A549 (cell line): ENCODE measurements at regions not wholly inside any gene's neighbourhood (a gene's known extent, or its start where the extent isn't known, plus 50 kb on each side); places are given as distances from the start of the nearest gene placed in this dataset.

ENCODE experiments used
- ATAC-seq, 2 experiments: fragments of 200-7000 bp in 1 of 2; fragments of >200 bp in 1 of 2; cut with Nextera tagmentation in 1 of 2; cut with Tn5 transposase in 1 of 2; 3 replicates each; pipeline versions ENCODE4 v1.8.0 to v1.9.1; 2018 to 2020; ENCODE audit warnings: mild to moderate bottlenecking in 1 of 2, moderate library complexity in 1 of 2
- CTCF ChIA-PET: fragments of 300-600 bp; sonication (Branson Sonifier 250); formaldehyde crosslinking; extraction: SDS; loops from one replicate; lab custom pipeline; 2021; ENCODE audit warnings: antibody characterized with exemption, inconsistent platforms; lab: Yijun Ruan, JAX
- POLR2A ChIA-PET: fragments of 350-600 bp; formaldehyde crosslinking; extraction: SDS; loops from one replicate; lab custom pipeline; 2021; ENCODE audit warnings: antibody characterized with exemption, inconsistent platforms; lab: Yijun Ruan, JAX
- DNase-seq, 2 experiments: peaks; one replicate each; pipeline versions ENCODE4 v3.0.0 to v3.0.0-alpha.2; 2011 to 2016; ENCODE audit warnings: low read depth in 1 of 2, low spot score in 1 of 2
- FAIRE-seq: peaks from 2 replicates; lab custom pipeline; 2011; peaks lifted over from hg19 to GRCh38; lab: Jason Lieb, UNC
- H3K27ac ChIP-seq, 2 experiments: fragments of >200 bp; sonication (Bioruptor Twin); formaldehyde crosslinking; 3 replicates each; pipeline ENCODE4 v1.5.1; 2016 to 2017
- H3K4me1 ChIP-seq: fragments of >200 bp; sonication (Bioruptor Twin); formaldehyde crosslinking; 3 replicates; pipeline ENCODE4 v1.6.1; 2016
- H3K4me2 ChIP-seq: fragments of >200 bp; sonication (Bioruptor Twin); formaldehyde crosslinking; 3 replicates; pipeline ENCODE4 v1.6.1; 2016
- H3K4me3 ChIP-seq: fragments of >200 bp; sonication (Bioruptor Twin); formaldehyde crosslinking; 3 replicates; pipeline ENCODE4 v1.5.1; 2016
- H3K9me3 ChIP-seq: fragments of >200 bp; sonication (Bioruptor Twin); formaldehyde crosslinking; 3 replicates; pipeline ENCODE4 v1.6.1; 2016
- BHLHE40 ChIP-seq: IDR thresholded peaks from 2 replicates; pipeline ENCODE4 v1.6.1; 2012; ENCODE audit warnings: low read depth, low read length, inconsistent platforms
- CHD4 ChIP-seq: fragments of 200-600 bp; sonication (generic); IDR thresholded peaks from 2 replicates; pipeline ENCODE4 v1.6.1; 2016; ENCODE audit warnings: antibody characterized with exemption, mild to moderate bottlenecking, borderline replicate concordance
- EHF ChIP-seq: fragments of 250-450 bp; sonication (Bioruptor Pico); IDR thresholded peaks from 2 replicates; pipeline ENCODE4 v1.5.0; 2020; ENCODE audit warnings: mild to moderate bottlenecking
- EHMT2 ChIP-seq: fragments of 200-600 bp; sonication (generic); IDR thresholded peaks from 2 replicates; pipeline ENCODE4 v1.6.1; 2016; ENCODE audit warnings: antibody characterized with exemption, low read depth, mild to moderate bottlenecking, moderate library complexity
- ESRRA ChIP-seq: fragments of 150-350 bp; IDR thresholded peaks from 2 replicates; pipeline ENCODE4 v1.6.1; 2014; ENCODE audit warnings: mild to moderate bottlenecking, low read length, borderline replicate concordance
- FOSB ChIP-seq: fragments of 250-450 bp; sonication (Bioruptor Pico); IDR thresholded peaks from 2 replicates; pipeline ENCODE4 v1.5.0; 2020; ENCODE audit warnings: mild to moderate bottlenecking, moderate library complexity
- FOSL2 ChIP-seq, 2 experiments: fragments of 450-650 bp in 1 of 2; fragments of >200 bp in 1 of 2; sonication (Bioruptor Twin) in 1 of 2; formaldehyde crosslinking; IDR thresholded peaks; 2 replicates each; pipeline versions ENCODE4 v1.5.0 to v1.6.1; 2016 to 2020; ENCODE audit warnings: mild to moderate bottlenecking in 1 of 2, moderate library complexity in 1 of 2
- HOXA7 ChIP-seq: fragments of 250-450 bp; sonication (Bioruptor Pico); IDR thresholded peaks from 2 replicates; pipeline ENCODE4 v1.5.0; 2020; ENCODE audit warnings: mild to moderate bottlenecking, moderate library complexity
- HOXB13 ChIP-seq: fragments of 250-450 bp; sonication (Bioruptor Pico); IDR thresholded peaks from 2 replicates; pipeline ENCODE4 v1.5.0; 2020; ENCODE audit warnings: low read depth, mild to moderate bottlenecking, moderate library complexity
- HOXB5 ChIP-seq: fragments of 250-450 bp; sonication (Bioruptor Pico); IDR thresholded peaks from 2 replicates; pipeline ENCODE4 v1.5.0; 2020; ENCODE audit warnings: mild to moderate bottlenecking, moderate library complexity
- JUN ChIP-seq, 2 experiments: fragments of >200 bp; sonication (Bioruptor Twin); formaldehyde crosslinking; IDR thresholded peaks; 2 replicates in 1 of 2; 3 replicates in 1 of 2; pipeline ENCODE4 v1.6.1; 2016 to 2017
- JUNB ChIP-seq: fragments of >200 bp; sonication (Bioruptor Twin); formaldehyde crosslinking; IDR thresholded peaks from 2 replicates; pipeline ENCODE4 v1.6.1; 2016
- KDM5A ChIP-seq: fragments of 200-600 bp; sonication (generic); IDR thresholded peaks from 2 replicates; pipeline ENCODE4 v1.6.1; 2016; ENCODE audit warnings: antibody characterized with exemption, mild to moderate bottlenecking
- MAZ ChIP-seq: fragments of 150-350 bp; IDR thresholded peaks from 2 replicates; pipeline ENCODE4 v1.6.1; 2014; ENCODE audit warnings: antibody characterized with exemption, low read depth, low read length, borderline replicate concordance
- MYC ChIP-seq: IDR thresholded peaks from 2 replicates; pipeline ENCODE4 v1.6.1; 2012; ENCODE audit warnings: mild to moderate bottlenecking, inconsistent platforms, low read length, improper control_type of control experiment, borderline replicate concordance
- NFE2L2 ChIP-seq: fragments of 150-350 bp; conservative IDR thresholded peaks from 2 replicates; pipeline ENCODE4 v1.6.1; 2014; ENCODE audit warnings: low read length
- NPAS2 ChIP-seq: fragments of 250-450 bp; sonication (Bioruptor Pico); IDR thresholded peaks from 2 replicates; pipeline ENCODE4 v1.8.0; 2022; ENCODE audit warnings: mild to moderate bottlenecking, moderate library complexity, borderline replicate concordance
- NR3C1 ChIP-seq: fragments of >200 bp; sonication (Bioruptor Twin); formaldehyde crosslinking; IDR thresholded peaks from 3 replicates; pipeline ENCODE4 v1.6.1; 2017
- PHF8 ChIP-seq: fragments of 200-600 bp; sonication (generic); IDR thresholded peaks from 2 replicates; pipeline ENCODE4 v1.6.1; 2016; ENCODE audit warnings: low read depth, mild to moderate bottlenecking, antibody characterized with exemption, moderate library complexity, borderline replicate concordance
- POLR2AphosphoS2 ChIP-seq: conservative IDR thresholded peaks from 2 replicates; pipeline ENCODE4 v1.6.1; 2012; ENCODE audit warnings: low read length, improper control_type of control experiment, inconsistent platforms
- RAD21 ChIP-seq, 2 experiments: fragments of >200 bp in 1 of 2; sonication (Bioruptor Twin) in 1 of 2; formaldehyde crosslinking in 1 of 2; IDR thresholded peaks in 1 of 2; conservative IDR thresholded peaks in 1 of 2; 2 replicates in 1 of 2; 3 replicates in 1 of 2; pipeline ENCODE4 v1.6.1; 2012 to 2018; ENCODE audit warnings: inconsistent platforms in 1 of 2
- RARB ChIP-seq: fragments of 250-450 bp; sonication (Bioruptor Pico); IDR thresholded peaks from 2 replicates; pipeline ENCODE4 v1.8.0; 2021; ENCODE audit warnings: mild to moderate bottlenecking, moderate library complexity
- RFX5 ChIP-seq: fragments of 450-650 bp; IDR thresholded peaks from 2 replicates; pipeline ENCODE4 v1.7.1; 2014; ENCODE audit warnings: antibody characterized with exemption, mild to moderate bottlenecking, moderate library complexity
- TFCP2L1 ChIP-seq: fragments of 250-450 bp; sonication (Bioruptor Pico); IDR thresholded peaks from 2 replicates; pipeline ENCODE4 v1.5.0; 2021; ENCODE audit warnings: mild to moderate bottlenecking
- TP53 ChIP-seq: fragments of 250-450 bp; sonication (Bioruptor Pico); IDR thresholded peaks from 2 replicates; pipeline ENCODE4 v1.5.0; 2021; ENCODE audit warnings: mild to moderate bottlenecking, moderate library complexity
- ZNF302 ChIP-seq: fragments of 250-450 bp; sonication (Bioruptor Pico); IDR thresholded peaks from 2 replicates; pipeline ENCODE4 v1.9.0; 2021; ENCODE audit warnings: inconsistent platforms, mild to moderate bottlenecking, moderate library complexity
- ZSCAN20 ChIP-seq: fragments of 250-450 bp; sonication (Bioruptor Pico); IDR thresholded peaks from 2 replicates; pipeline ENCODE4 v1.8.0; 2022; ENCODE audit warnings: mild to moderate bottlenecking, moderate library complexity
- WGBS: methylation state at CpG from one replicate; pipeline ENCODE4 v1.1.6; 2017; ENCODE audit errors: missing lambda C conversion rate; 5-methylcytosine and 5-hydroxymethylcytosine counted together
- TF ChIP-seq, protein P1 (sequence below): fragments of 150-350 bp; IDR thresholded peaks from 2 replicates; pipeline ENCODE4 v1.6.1; 2014; ENCODE audit warnings: low read depth, mild to moderate bottlenecking, low read length
- TF ChIP-seq, protein P2 (sequence below): IDR thresholded peaks from 2 replicates; pipeline ENCODE4 v1.6.1; 2012
- TF ChIP-seq, protein P3 (sequence below): fragments of >200 bp; sonication (Bioruptor Twin); formaldehyde crosslinking; IDR thresholded peaks from 3 replicates; pipeline ENCODE4 v1.6.1; 2016
- TF ChIP-seq, protein P4 (sequence below): fragments of 200-600 bp; sonication (generic); IDR thresholded peaks from 2 replicates; pipeline ENCODE4 v1.6.1; 2016; ENCODE audit warnings: antibody characterized with exemption, mild to moderate bottlenecking, moderate library complexity

DNA sequence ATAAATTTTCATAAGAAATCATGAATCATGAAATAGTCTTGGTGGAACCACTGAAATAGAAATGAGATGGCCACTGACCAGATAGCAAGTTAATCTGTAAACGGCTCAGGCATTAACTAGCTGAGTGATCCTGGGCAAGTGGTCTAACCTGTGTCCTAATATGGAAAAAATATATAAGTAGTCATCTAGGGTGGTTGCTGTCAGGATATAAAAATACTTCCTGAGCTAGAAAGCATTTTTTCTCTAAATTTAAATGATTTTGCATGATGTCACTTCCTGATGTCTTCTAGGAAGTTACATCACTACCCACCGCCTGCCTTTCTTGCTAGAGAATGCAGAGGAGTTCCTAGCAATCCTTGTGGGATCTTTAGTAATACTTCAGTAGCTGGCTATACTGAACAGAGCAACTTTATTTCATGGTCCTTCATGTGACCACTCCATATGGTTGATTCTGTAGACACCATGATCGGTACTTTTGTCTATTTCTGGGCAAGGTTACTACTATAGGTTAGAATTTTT, 228.1 kb upstream of the CEP162 start:
- no peaks in the 10 kb centered on the region for H3K9me3 ChIP-seq

DNA sequence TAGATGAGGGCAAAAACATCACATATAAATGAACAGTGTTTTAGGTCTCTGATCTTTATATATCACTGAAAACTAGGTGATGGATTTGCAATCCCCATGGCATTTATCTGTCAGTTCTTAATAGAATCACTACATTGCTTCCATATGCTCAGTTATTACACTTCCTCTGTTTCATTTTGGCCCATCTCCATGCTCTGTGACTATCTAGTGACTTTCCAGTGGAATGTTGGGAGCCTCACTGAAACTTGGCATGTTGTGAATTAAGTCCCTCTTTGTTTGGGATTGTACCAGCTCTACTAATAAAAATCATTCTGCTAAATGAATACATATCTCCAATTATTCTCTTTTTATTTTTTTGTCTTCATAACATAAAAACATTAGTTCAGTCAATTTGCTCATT, 226.1 kb upstream of the CEP162 start:
- ATAC-seq (no peak), FAIRE-seq (no peak), DNase-seq (no peak)
- ChIA-PET CTCF (no interaction called here), POLR2A (no interaction called here)
- H3K4me2 ChIP-seq = no peak overlapping the region
- no peaks in the 10 kb centered on the region for H3K9me3 ChIP-seq
- peaks cover 3% of the 10 kb centered on the region; the same call in 1 of the 3 replicates for H3K4me1 ChIP-seq
- H3K4me3 ChIP-seq = no peak overlapping the region
- no peak for TF ChIP-seq EHF
- TF ChIP-seq, protein P1, sequence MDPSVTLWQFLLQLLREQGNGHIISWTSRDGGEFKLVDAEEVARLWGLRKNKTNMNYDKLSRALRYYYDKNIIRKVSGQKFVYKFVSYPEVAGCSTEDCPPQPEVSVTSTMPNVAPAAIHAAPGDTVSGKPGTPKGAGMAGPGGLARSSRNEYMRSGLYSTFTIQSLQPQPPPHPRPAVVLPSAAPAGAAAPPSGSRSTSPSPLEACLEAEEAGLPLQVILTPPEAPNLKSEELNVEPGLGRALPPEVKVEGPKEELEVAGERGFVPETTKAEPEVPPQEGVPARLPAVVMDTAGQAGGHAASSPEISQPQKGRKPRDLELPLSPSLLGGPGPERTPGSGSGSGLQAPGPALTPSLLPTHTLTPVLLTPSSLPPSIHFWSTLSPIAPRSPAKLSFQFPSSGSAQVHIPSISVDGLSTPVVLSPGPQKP = no peak
- no peak for TF ChIP-seq HOXB5
- TF ChIP-seq RAD21 (conservative IDR thresholded peaks at IDR 0.05 in 1 of 2, IDR thresholded peaks at IDR 0.05 in 1 of 2) = no peak
- TF ChIP-seq ZNF302 = no peak
- no peak for TF ChIP-seq FOSL2 (IDR thresholded peaks at IDR 0.05)
- TF ChIP-seq FOSL2 (CRISPR knock-in tag; IDR thresholded peaks at IDR 0.05) = no peak
- TF ChIP-seq, protein P2, sequence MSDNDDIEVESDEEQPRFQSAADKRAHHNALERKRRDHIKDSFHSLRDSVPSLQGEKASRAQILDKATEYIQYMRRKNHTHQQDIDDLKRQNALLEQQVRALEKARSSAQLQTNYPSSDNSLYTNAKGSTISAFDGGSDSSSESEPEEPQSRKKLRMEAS = no peak
- no peak for TF ChIP-seq CHD4
- TF ChIP-seq POLR2AphosphoS2 = no peak
- TF ChIP-seq ZSCAN20 (CRISPR knock-in tag) = no peak
- TF ChIP-seq, protein P3, sequence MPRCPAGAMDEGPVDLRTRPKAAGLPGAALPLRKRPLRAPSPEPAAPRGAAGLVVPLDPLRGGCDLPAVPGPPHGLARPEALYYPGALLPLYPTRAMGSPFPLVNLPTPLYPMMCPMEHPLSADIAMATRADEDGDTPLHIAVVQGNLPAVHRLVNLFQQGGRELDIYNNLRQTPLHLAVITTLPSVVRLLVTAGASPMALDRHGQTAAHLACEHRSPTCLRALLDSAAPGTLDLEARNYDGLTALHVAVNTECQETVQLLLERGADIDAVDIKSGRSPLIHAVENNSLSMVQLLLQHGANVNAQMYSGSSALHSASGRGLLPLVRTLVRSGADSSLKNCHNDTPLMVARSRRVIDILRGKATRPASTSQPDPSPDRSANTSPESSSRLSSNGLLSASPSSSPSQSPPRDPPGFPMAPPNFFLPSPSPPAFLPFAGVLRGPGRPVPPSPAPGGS = no peak
- TF ChIP-seq KDM5A = no peak
- TF ChIP-seq ESRRA = no peak
- no peak for TF ChIP-seq RFX5
- no peak for TF ChIP-seq HOXB13 (CRISPR knock-in tag)
- no peak for TF ChIP-seq BHLHE40
- no peak for TF ChIP-seq TP53 (CRISPR knock-in tag)
- no peak for TF ChIP-seq HOXA7
- no peak for TF ChIP-seq NPAS2 (CRISPR knock-in tag)
- H3K27ac ChIP-seq = no peak overlapping the region

More for the DNA sequence above, 228.1 kb upstream of the CEP162 start:
- Histone ChIP-seq H3K4me1 (no peaks in the 10 kb centered on the region), H3K27ac (no peak overlapping the region), H3K4me3 (no peak overlapping the region), H3K4me2 (no peak overlapping the region)
- 76% methylated on average over 3 of the region's 3 CpGs for WGBS
- no peak for DNase-seq
- ChIA-PET POLR2A (no interaction called here), CTCF (no interaction called here)
- no peak for FAIRE-seq
- ATAC-seq = no peak
- no peak for TF ChIP-seq PHF8
- no peak for TF ChIP-seq TFCP2L1 (CRISPR knock-in tag)
- no peak for TF ChIP-seq MAZ
- TF ChIP-seq ZNF302 = no peak
- no peak for TF ChIP-seq RARB
- TF ChIP-seq JUN (IDR thresholded peaks at IDR 0.05) = no peak
- no peak for TF ChIP-seq RAD21 (conservative IDR thresholded peaks at IDR 0.05 in 1 of 2, IDR thresholded peaks at IDR 0.05 in 1 of 2)
- no peak for TF ChIP-seq JUNB
- no peak for TF ChIP-seq NR3C1
- no peak for TF ChIP-seq NFE2L2
- TF ChIP-seq, protein P4, sequence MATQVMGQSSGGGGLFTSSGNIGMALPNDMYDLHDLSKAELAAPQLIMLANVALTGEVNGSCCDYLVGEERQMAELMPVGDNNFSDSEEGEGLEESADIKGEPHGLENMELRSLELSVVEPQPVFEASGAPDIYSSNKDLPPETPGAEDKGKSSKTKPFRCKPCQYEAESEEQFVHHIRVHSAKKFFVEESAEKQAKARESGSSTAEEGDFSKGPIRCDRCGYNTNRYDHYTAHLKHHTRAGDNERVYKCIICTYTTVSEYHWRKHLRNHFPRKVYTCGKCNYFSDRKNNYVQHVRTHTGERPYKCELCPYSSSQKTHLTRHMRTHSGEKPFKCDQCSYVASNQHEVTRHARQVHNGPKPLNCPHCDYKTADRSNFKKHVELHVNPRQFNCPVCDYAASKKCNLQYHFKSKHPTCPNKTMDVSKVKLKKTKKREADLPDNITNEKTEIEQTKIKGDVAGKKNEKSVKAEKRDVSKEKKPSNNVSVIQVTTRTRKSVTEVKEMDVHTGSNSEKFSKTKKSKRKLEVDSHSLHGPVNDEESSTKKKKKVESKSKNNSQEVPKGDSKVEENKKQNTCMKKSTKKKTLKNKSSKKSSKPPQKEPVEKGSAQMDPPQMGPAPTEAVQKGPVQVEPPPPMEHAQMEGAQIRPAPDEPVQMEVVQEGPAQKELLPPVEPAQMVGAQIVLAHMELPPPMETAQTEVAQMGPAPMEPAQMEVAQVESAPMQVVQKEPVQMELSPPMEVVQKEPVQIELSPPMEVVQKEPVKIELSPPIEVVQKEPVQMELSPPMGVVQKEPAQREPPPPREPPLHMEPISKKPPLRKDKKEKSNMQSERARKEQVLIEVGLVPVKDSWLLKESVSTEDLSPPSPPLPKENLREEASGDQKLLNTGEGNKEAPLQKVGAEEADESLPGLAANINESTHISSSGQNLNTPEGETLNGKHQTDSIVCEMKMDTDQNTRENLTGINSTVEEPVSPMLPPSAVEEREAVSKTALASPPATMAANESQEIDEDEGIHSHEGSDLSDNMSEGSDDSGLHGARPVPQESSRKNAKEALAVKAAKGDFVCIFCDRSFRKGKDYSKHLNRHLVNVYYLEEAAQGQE = no peak
- TF ChIP-seq, protein P3 = no peak
- no peak for TF ChIP-seq MYC
- TF ChIP-seq EHMT2 = no peak
- TF ChIP-seq POLR2AphosphoS2 = no peak
- no peak for TF ChIP-seq EHF
- no peak for TF ChIP-seq FOSB (CRISPR knock-in tag)
